Brain microvascular endothelial cell (primary cell): ENCODE measurements at regions not wholly inside any gene's neighbourhood (a gene's known extent, or its start where the extent isn't known, plus 50 kb on each side); places are given as distances from the start of the nearest gene placed in this dataset.
"Not testable (repeated sequence)": the region's sequence is repeated elsewhere in the genome, so short reads cannot be mapped to it uniquely, and the experiment has no call there.

ENCODE experiments used
- DNase-seq: peaks from one replicate; pipeline ENCODE4 v3.0.0-alpha.2; 2020
- H3K27ac ChIP-seq: fragments of 250-450 bp; sonication (Bioruptor Pico); 2 replicates; pipeline ENCODE4 v1.5.1; 2020; ENCODE audit warnings: mild to moderate bottlenecking, moderate library complexity
- H3K27me3 ChIP-seq: fragments of 250-450 bp; sonication (Bioruptor Pico); replicated peaks from 2 replicates; pipeline ENCODE4 v1.5.1; 2020; ENCODE audit warnings: mild to moderate bottlenecking
- H3K36me3 ChIP-seq: fragments of 250-450 bp; sonication (Bioruptor Pico); replicated peaks from 2 replicates; pipeline ENCODE4 v1.5.1; 2020; ENCODE audit warnings: mild to moderate bottlenecking
- H3K4me3 ChIP-seq: 2 replicates; pipeline ENCODE4 v1.5.1; 2011; ENCODE audit warnings: low read depth, mild to moderate bottlenecking, control low read depth, low read length, moderate library complexity
- in situ Hi-C: cut with HindIII; loops from 2 replicates; pipeline ENCODE4 v1.10.0; 2017; ENCODE audit warnings: low sequenced_read_pairs, low pct_ligation_motif_present
- TF ChIP-seq, protein P1 (sequence below): IDR thresholded peaks from 2 replicates; pipeline ENCODE4 v1.5.1; 2011; ENCODE audit warnings: low read depth, mild to moderate bottlenecking, moderate library complexity, low read length, control low read depth, inconsistent platforms; ENCODE audit errors: missing control alignments

DNA sequence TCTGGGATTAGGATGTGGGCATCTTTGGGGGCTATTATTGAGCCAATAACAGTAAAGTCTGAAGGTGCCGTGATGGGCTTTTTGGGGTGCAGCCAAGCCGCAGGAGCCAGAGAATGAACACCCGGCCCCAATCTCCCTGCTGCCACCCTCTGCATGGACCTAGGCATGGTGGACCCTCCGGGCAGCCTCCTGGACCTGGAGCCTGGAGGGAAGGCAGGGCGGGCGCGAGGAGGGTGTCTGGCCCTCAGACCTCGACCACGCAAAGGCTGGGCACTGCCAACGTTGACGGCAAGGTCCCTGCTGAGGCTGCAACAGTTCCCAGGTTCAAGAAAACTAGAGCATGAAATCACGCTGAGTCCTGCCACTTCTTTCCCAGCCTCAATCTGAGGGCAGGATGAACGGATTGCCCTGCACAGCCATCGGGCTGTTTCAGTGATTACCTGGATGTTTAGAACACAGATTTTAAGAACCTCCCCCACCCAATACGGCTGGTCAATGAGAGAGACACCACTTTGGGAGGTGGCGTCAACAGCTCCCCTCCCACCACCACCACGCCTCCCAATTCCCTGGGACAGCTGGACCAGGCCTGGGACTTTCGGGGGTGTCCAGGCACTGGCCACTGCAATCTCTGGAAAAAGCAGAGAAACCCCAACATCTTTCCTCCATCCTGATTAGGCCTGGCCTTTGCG is 147.4 kb downstream of the NPIPB11 start:
- in situ Hi-C loops, H3K27ac ChIP-seq, H3K27me3 ChIP-seq, DNase-seq, H3K4me3 ChIP-seq, H3K36me3 ChIP-seq: not testable (repeated sequence)

DNA sequence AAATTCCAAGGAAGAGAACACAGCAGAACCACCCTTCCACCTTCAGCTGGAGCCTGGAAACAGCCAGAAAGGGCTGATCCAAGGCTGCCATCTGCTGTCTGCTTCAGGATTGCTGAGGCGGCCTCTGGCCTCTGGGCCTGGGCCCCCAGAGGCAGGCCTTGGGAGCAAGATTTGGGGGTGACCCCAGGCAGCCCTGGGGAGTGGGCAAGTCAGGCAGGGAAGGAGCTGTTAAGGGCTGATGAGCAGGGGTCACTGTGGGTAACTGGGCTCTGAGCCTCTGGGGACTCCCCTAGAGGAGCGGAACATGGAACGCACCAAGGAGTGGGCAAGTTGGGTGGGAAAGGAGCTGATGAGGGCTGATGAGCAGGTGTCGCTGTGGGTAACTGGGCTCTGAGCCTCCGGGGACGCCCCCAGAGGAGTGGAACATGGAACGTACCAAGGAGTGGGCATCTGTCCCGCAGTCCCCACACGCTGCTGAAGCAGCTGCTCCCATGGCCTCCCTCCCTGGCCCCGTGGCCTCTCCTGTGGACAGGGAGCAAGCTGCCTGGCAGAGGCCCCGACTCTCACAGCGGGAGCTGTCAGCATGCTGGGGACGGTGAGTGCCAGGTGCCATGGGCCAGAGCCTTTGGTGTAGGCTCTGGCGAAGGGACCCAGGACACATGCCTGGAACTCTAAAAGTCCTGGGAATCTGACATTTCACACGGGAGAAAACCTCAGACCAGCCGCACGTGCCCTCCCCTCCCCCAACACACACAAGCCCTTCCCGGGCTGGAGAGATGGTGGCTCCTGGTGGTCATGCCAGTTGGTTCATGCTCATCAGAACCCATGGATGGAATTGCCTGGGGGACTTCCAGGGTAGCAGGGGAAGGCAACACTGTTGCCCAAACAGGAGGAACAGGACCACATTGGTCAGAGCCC is 148.8 kb downstream of the NPIPB11 start:
- H3K36me3 ChIP-seq, H3K4me3 ChIP-seq, H3K27ac ChIP-seq, DNase-seq, in situ Hi-C loops, H3K27me3 ChIP-seq: not testable (repeated sequence)
- TF ChIP-seq, protein P1, sequence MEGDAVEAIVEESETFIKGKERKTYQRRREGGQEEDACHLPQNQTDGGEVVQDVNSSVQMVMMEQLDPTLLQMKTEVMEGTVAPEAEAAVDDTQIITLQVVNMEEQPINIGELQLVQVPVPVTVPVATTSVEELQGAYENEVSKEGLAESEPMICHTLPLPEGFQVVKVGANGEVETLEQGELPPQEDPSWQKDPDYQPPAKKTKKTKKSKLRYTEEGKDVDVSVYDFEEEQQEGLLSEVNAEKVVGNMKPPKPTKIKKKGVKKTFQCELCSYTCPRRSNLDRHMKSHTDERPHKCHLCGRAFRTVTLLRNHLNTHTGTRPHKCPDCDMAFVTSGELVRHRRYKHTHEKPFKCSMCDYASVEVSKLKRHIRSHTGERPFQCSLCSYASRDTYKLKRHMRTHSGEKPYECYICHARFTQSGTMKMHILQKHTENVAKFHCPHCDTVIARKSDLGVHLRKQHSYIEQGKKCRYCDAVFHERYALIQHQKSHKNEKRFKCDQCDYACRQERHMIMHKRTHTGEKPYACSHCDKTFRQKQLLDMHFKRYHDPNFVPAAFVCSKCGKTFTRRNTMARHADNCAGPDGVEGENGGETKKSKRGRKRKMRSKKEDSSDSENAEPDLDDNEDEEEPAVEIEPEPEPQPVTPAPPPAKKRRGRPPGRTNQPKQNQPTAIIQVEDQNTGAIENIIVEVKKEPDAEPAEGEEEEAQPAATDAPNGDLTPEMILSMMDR, result peak; percentile 66

DNA sequence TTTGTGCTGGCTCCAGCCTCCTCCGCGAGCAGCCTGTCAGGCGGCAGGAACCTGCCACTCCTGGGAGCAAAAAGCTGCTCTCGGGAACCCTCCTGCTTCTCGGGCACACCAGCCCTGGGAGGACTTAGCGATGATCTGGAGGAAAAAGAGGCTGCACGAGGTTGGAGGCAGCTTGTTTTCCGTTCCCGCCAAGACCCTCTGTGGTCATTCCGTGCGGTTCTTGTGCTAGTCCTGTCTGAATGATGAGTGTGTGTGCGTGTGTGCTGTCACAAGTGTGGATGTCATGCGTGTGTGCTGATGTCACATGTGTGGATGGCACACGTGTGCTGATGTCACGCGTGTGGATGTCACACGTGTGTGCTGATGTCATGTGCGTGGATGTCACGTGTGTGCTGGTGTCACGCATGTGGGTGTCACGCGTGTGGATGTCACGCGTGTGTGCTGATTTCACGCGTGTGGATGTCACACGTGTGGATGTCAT is 150.0 kb downstream of the NPIPB11 start:
- H3K27ac ChIP-seq, result no peak overlapping the region
- in situ Hi-C loops, result no loop called here
- no peak overlapping the region for H3K4me3 ChIP-seq
- DNase-seq, result no peak
- TF ChIP-seq, protein P1, result no peak
- H3K36me3 ChIP-seq, result no peaks in the 10 kb centered on the region
- H3K27me3 ChIP-seq, result no peaks in the 10 kb centered on the region

DNA sequence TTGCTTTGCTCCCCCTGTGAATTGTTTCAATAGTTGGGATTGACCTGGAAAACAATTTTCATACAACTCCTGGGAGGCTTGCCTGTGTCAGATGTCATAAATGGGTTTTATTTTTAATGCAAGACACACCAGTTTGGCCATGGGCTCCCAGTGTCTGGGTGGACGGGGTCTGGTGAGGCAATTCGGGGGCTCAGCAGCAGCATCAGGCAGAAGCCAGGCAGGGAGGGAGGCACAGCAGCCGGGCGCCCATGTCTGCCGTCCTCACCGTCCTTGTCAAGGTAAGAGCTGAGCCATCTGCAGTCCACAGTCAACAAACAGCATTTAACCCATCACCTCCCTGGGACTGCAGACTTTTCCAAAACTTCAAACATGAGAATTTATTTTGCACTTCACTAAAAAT is 150.6 kb downstream of the NPIPB11 start:
- H3K4me3 ChIP-seq, H3K27me3 ChIP-seq, H3K36me3 ChIP-seq, in situ Hi-C loops, H3K27ac ChIP-seq, DNase-seq: not testable (repeated sequence)

DNA sequence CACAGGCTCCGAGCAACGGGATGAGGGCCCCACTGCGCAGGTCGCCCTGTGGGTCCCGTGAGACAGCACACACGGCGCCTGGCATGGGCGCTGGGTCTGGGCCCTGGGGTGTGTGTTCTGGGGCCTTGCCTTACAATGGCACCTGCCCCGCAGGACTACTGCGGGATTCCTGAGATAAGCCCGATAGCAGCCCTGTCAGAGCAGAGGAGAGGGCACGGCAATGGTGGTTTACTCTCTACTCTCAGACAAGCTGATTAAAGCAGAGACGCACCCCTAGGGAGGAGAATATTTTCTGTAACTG is 151.1 kb downstream of the NPIPB11 start:
- H3K4me3 ChIP-seq, H3K36me3 ChIP-seq, in situ Hi-C loops, DNase-seq, H3K27ac ChIP-seq, H3K27me3 ChIP-seq: not testable (repeated sequence)

DNA sequence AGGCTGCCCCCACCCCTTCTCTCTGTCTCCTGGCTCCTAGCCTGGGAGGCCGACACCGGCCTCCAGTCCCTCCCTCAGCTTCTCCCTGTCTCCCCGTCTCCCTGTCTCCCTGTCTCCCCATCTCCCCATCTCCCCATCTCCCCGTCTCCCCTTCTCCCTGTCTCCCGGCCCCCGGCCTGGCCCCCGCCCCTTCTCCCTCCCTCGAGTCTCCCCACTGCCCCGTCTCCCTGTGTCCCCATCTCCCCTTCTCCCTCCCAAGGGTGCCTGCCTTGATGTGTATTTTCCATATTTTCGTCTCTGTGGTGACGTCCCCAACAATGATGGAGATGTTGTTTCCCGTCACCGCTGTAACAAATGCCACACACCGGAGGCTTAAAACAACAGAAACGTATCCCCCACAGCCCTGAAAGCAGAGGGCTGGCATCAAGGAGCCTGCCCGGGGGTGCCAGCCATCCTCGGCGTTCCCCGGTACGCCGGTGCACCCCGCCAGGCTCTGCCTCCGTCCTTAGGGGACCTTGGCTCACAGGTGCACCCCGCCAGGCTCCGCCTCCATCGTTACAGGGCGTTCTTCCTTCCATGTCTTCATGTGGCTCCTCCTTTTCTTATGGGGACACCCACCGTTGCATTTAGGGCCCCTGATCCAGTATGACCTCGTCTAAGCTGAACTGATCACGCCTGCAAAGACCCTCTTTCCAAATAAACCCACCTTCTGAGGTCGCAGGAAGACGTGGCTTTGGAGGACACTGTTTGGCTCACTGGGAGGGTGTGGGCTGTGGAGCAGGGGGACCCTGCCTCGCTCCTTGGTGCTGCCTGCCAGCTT is 151.6 kb downstream of the NPIPB11 start:
- TF ChIP-seq, protein P1, result no peak
- in situ Hi-C loops, result no loop called here
- Histone ChIP-seq H3K4me3 (no peak overlapping the region), H3K27ac (no peak overlapping the region), H3K27me3 (no peaks in the 10 kb centered on the region), H3K36me3 (no peaks in the 10 kb centered on the region)
- DNase-seq, result no peak

DNA sequence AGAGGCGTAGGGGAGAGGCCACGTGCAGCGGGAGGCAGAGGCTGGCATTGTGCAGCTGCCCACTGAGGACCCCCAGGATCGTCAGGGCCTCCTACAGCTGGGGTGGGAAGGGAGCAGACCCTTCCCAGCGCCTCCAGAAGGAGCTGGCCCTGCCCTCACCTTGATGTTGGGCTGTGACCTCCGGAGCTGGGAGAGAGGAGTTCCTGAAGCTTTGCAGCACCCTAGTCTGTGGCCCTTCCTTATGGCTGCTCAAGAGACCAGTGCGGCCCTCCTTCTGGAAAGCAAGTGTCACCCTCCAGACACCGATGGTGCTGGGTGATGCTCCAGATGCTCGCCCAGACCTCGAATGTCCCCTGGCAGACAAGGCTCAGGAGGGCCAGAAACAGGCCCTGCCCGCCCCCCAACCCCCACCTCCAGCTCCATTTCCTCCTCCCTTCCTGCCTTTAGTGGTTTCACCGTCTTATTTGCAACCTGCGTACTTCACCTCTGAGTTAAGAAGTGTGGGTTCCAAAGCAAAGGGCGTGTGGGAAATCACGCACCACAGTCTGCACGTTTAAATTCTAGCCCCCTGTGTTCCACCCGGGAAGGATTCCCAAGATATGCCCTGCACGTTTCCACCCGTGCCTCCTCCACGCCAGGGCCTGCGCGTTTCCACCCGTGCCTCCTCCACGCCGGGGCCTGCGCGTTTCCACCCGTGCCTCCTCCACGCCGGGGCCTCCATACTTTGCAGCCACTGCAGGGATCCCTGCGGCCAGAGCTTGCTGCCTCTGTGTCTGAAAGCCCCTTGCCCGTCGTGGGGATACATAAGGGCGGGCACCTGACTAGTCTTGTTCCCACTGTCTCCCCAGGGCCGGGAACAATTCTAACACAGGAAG is 152.6 kb downstream of the NPIPB11 start:
- in situ Hi-C loops, H3K36me3 ChIP-seq, DNase-seq, H3K27me3 ChIP-seq, H3K4me3 ChIP-seq, H3K27ac ChIP-seq: not testable (repeated sequence)

DNA sequence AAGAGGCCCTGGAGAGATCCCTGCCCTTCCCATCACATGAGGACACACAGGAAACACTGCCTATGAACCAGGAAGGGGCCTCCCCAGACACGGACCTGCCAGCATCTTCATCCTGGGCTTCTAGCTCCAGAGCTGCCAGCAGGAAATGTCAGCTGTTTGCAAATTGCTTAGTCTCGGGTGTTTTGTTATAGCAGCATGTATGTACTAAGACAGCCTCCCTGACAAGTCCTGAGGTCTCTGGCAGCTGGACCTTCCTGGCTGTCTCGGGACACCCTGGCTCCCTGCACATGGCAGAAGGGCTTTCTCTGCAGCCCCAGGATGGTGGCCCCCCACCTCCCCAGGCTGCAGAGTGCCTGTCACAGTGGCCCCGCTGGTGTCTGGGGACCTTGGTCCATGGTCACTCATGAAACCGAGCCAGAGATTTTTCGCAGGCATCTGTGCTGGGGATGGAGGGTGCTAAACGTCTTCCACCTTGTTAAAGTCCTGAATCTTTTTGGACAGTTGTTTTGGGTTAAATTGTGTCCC is 153.4 kb downstream of the NPIPB11 start:
- DNase-seq, result not testable (repeated sequence)

DNA sequence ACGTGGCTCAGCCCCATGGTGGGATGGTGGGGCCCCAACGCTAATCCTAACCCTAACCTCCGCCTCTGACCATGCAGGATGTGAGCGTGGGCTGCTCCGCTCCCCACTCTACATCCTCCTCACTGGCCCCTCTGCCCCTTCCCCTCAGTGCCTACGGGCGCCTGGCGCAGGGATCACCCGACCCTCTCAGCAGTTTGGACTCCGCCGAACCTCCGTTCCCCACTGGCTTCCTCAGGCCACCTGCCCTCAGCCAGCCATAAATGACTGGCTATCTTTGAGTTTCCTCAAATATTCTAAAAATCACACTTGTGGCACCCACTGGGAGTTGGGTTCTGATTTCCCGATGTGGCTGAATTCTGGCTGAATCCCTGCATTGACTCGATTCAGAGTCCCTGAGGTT is 154.2 kb downstream of the NPIPB11 start:
- H3K27ac ChIP-seq, H3K36me3 ChIP-seq, DNase-seq: not testable (repeated sequence)

More for the DNA sequence above, 153.4 kb downstream of the NPIPB11 start:
- H3K4me3 ChIP-seq, H3K36me3 ChIP-seq, H3K27me3 ChIP-seq, in situ Hi-C loops, H3K27ac ChIP-seq: not testable (repeated sequence)

DNA sequence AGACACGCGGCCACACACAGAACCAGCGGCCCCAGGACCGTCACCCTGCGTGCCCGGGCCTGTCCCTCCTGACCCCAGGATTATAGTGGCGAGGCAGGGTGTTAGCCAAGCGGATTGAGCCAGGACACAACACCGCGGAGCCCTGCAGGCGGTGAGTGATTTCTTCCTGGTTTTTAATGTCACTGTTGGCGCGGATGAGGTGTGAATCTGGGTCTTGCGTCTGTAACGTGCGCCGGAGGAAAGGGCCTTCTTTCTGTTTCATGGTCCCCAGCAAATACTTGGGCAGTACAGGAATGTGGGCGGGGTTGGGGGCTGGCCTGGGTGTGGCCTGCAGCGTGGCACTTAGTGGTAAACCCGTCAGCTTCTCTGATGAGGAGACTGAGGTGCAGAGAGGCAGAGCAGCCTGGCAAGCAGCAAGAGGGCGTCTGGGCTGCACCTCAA is 154.9 kb downstream of the NPIPB11 start:
- H3K36me3 ChIP-seq, H3K27ac ChIP-seq, H3K4me3 ChIP-seq, DNase-seq, in situ Hi-C loops, H3K27me3 ChIP-seq: not testable (repeated sequence)

More for the DNA sequence above, 154.2 kb downstream of the NPIPB11 start:
- H3K4me3 ChIP-seq, H3K27me3 ChIP-seq, in situ Hi-C loops: not testable (repeated sequence)
